Left ventricle myocardium inferior (tissue), 1 donor: ENCODE measurements at regions not wholly inside any gene's neighbourhood (a gene's known extent, or its start where the extent isn't known, plus 50 kb on each side); places are given as distances from the start of the nearest gene placed in this dataset.

Experiments used
- DNase-seq: peaks from one replicate; pipeline ENCODE4 v3.0.0-alpha.2; 2020
- H3K27ac ChIP-seq: fragments of 200-600 bp; replicated peaks from 2 replicates; pipeline ENCODE4 v1.8.0; 2021
- H3K27me3 ChIP-seq: fragments of 200-600 bp; 2 replicates; pipeline ENCODE4 v1.8.0; 2021; ENCODE audit warnings: low read depth
- H3K36me3 ChIP-seq: fragments of 200-600 bp; 2 replicates; pipeline ENCODE4 v1.8.0; 2021
- H3K4me1 ChIP-seq: fragments of 200-600 bp; 2 replicates; pipeline ENCODE4 v1.8.0; 2021
- H3K4me3 ChIP-seq: fragments of 200-600 bp; 2 replicates; pipeline ENCODE4 v1.8.0; 2021; ENCODE audit warnings: mild to moderate bottlenecking, moderate library complexity
- H3K9me3 ChIP-seq: fragments of 200-600 bp; replicated peaks from 2 replicates; pipeline ENCODE4 v1.8.0; 2021
- CTCF ChIP-seq: fragments of 200-600 bp; IDR thresholded peaks from 2 replicates; pipeline ENCODE4 v1.8.0; 2021; ENCODE audit warnings: antibody characterized with exemption, mild to moderate bottlenecking, borderline replicate concordance
- intact Hi-C: fragments of 100-400 bp; cut with micrococcal nuclease; formaldehyde crosslinking; loops from one replicate; pipeline ENCODE4 v1.11.0; 2022
- donor health status: DM: no; HTN: yes; CAD: no; lungs with severe emphysema.

DNA sequence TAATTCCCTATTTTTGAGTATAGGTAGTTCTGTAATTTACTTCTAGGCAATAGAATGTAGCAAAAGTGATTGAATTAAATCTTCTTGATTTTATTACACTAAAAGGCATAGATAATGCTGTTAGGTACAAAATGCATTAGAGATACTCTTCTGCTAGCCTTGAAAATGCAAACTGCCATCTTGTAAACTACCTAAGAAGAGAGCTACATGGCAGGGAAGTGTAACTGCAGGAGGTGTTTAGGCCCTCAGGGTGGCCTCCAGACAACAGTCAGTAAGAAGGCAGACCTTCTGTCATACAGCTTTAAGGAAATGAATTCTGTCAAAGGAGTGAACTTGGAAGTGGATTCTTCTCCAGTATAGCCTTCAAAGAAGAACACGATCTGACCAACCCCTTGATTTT, 1396.8 kb upstream of the SLC39A10 start:
- Histone ChIP-seq H3K4me3 (no peak overlapping the region), H3K9me3 (no peaks in the 10 kb centered on the region), H3K4me1 (no peaks in the 10 kb centered on the region), H3K36me3 (no peaks in the 10 kb centered on the region), H3K27me3 (no peaks in the 10 kb centered on the region), H3K27ac (no peak overlapping the region)
- no peak for DNase-seq
- intact Hi-C loops, result no loop called here
- no peak for TF ChIP-seq CTCF

DNA sequence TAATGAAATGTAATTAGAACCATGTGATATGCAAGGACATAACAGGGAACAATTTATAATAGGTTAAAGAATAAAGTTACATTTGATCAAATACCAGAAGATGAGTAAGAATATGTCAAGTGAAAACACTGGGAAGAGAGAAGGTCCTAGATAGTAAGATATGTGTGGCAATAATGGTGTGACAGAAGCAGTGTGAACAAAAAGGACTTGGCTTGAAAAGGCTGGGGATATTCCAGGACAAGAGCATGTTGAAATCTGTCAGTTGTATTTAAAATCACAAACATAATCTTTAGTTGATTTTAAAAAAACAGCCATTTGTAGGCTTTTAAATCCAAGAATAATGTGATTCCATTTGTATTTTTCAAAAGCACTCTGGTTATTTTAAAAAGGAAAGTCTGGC, 1399.9 kb upstream of the SLC39A10 start:
- no peak overlapping the region for H3K4me3 ChIP-seq
- no peaks in the 10 kb centered on the region for H3K27me3 ChIP-seq
- DNase-seq, result no peak
- no peaks in the 10 kb centered on the region for H3K4me1 ChIP-seq
- H3K27ac ChIP-seq, result no peak overlapping the region
- no peaks in the 10 kb centered on the region for H3K9me3 ChIP-seq
- no peaks in the 10 kb centered on the region for H3K36me3 ChIP-seq
- intact Hi-C loops, result no loop called here
- TF ChIP-seq CTCF, result no peak

DNA sequence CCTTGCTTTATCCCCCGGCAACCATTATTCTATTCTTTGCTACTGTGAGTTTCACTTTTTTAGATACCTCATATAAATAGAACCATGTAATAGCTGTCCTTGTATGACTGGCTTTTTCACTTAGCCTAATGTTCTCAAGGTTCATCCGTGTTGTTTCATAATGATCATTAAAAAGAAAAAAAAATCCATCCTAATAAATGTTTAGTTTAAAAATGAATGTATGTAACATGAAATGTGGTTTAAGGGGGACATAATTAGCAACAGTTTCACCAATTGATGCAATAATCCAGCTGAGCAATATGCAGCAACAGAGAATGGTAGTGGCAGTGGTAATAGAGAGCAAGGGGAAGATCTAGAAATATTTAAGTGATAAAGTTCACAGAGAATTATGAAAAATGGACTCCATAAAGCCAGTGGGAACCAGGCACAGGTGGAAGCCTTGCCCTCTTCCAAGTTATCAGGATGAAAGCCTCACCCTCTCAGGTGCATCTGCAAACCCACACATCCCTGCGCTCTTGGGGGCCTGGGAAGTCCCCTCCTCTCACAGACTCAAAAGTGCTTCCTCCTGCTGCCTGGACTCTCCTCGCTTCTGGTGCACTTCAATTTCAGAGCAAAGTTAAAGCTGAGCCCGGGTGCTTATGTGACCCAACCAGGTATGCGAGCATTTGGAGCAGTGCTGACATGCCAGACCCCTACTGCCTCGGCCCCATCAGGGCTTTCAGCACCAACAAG, 1403.3 kb upstream of the SLC39A10 start:
- Histone ChIP-seq H3K36me3 (no peaks in the 10 kb centered on the region), H3K4me1 (no peaks in the 10 kb centered on the region), H3K27me3 (no peaks in the 10 kb centered on the region), H3K27ac (no peak overlapping the region), H3K4me3 (no peak overlapping the region), H3K9me3 (peaks cover 9% of the 10 kb centered on the region)
- DNase-seq, result no peak
- intact Hi-C loops, result no loop called here
- no peak for TF ChIP-seq CTCF

GRCh38 chr2:194252127-194252526, 1404.9 kb upstream of the SLC39A10 start:
- H3K27ac ChIP-seq, result no peak overlapping the region
- no peak overlapping the region for H3K4me3 ChIP-seq
- H3K4me1 ChIP-seq, result no peaks in the 10 kb centered on the region
- DNase-seq, result no peak
- H3K9me3 ChIP-seq, result peaks cover 9% of the 10 kb centered on the region
- H3K36me3 ChIP-seq, result no peaks in the 10 kb centered on the region
- intact Hi-C loops, result no loop called here
- no peak for TF ChIP-seq CTCF
- H3K27me3 ChIP-seq, result no peaks in the 10 kb centered on the region

DNA sequence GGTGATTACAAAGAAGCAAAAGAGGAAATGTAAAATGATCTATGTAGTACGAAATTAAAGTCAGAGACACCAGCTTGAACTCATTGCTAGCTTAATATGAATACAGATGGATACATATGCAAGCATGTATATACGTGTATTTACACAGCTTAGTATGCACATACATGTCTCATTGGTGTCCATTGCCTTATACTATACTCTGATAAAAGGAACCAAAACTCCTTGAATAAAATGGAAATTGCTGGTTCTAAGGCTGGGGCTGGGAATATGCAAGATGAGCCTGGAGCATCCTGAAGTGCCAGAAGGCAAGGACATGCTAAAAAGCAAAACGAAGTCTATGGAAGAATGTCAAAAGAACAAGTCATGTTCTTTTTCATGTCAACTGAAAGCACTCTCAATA, 1424.4 kb upstream of the SLC39A10 start:
- H3K27ac ChIP-seq, result no peak overlapping the region
- no peaks in the 10 kb centered on the region for H3K4me1 ChIP-seq
- TF ChIP-seq CTCF, result no peak
- intact Hi-C loops, result no loop called here
- H3K4me3 ChIP-seq, result no peak overlapping the region
- H3K9me3 ChIP-seq, result no peaks in the 10 kb centered on the region
- H3K36me3 ChIP-seq, result no peaks in the 10 kb centered on the region
- DNase-seq, result no peak
- no peaks in the 10 kb centered on the region for H3K27me3 ChIP-seq
